Stimulated activated CD4-positive, alpha-beta T cell treated with anti-CD3 and anti-CD28 coated beads, Interleukin-2, amount 100 ng/mL, for 4 hours (primary cell): ENCODE measurements at regions not wholly inside any gene's neighbourhood (a gene's known extent, or its start where the extent isn't known, plus 50 kb on each side); places are given as distances from the start of the nearest gene placed in this dataset.
"Not testable (repeated sequence)": the region's sequence is repeated elsewhere in the genome, so short reads cannot be mapped to it uniquely, and the experiment has no call there.

ENCODE experiments used
- DNase-seq: peaks from one replicate; pipeline ENCODE4 v3.0.0-alpha.2; 2020; ENCODE audit warnings: low read depth

DNA sequence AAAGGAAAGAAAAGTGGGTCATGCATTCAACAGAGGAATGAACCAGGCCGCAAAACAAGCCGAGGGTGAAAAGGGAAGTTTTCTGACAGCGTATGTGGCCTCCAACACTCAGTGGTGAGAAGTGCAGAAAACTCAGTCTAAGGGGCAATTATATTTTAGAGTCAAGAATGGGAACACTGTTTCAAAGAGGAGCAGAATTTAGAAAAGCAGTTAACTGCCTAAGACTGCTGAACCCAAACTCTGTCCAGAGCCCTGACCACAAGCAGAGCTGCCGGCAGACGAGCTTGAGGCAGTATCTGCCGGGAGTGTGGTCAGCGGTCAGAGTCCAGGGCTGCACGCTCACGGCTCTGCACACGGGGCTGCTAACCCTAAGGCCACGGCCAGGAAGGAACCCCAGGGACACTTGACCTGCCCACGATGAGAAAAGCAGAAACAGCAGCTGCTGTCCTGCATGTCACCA, 347.0 kb upstream of the ID2 start:
- DNase-seq: no peak

DNA sequence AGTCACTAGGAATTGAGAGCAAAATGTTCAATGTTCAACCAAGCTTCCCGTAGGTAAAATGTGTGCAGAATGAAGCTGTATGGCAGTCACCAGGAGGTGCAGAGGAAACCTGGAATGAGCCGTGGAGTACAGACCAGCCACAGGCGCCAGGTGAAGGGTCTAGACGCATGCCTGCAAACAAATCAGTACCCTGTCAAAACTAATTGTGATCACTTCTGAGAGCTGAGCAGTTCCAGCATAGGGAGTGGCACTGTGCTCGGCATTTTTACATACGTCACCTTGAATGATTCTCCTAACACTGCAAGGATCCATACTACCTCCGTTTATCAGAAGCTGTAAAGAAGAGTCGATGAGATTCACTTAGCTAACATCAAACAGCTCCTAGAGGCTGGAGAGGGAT, 346.1 kb upstream of the ID2 start:
- no peak for DNase-seq

DNA sequence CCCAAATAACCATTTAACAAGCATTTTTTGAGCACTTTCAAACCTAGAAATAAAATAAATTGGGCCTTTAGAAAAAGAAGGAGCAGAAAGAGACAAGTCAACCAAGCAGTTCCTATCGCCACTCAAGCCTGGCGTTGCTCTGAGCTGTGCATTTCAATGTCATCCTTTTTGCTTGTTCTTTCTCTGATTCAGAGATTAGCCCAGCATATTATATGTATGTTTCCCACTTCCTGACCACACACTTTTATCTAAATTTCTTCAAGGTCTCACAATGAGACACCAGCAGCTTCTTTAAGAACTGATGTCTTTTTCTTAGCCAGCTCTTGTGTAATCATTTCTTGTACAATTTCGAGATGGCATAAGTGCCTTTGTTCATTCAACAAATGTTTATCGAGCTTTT, 344.5 kb upstream of the ID2 start:
- DNase-seq: no peak

DNA sequence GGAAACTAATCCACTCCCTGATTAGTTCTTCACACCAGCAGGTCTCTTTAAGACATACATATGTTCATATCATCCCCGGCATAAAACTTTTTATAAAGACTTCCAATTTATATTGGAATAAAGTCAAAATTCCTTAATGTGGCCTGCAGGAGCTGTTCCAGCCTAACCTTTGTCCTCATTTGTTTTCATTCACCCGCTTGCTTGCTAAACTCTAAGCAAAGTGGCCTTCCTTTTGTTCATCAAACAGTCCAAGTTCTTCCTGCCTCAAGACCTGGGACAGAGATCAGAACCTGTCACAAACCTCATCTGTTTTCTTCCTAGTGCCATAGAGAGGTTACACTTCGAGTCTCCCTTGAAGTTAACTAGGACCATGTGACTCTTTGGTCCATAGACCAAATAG, 339.4 kb upstream of the ID2 start:
- DNase-seq: no peak

- no peak for DNase-seq
These were observed 338.8 kb upstream of the ID2 start for GRCh38 chr2:8343031-8343430.

GRCh38 chr2:8344144-8345097, 337.4 kb upstream of the ID2 start:
- no peak for DNase-seq

GRCh38 chr2:8345200-8345599, 336.7 kb upstream of the ID2 start:
- no peak for DNase-seq

DNA sequence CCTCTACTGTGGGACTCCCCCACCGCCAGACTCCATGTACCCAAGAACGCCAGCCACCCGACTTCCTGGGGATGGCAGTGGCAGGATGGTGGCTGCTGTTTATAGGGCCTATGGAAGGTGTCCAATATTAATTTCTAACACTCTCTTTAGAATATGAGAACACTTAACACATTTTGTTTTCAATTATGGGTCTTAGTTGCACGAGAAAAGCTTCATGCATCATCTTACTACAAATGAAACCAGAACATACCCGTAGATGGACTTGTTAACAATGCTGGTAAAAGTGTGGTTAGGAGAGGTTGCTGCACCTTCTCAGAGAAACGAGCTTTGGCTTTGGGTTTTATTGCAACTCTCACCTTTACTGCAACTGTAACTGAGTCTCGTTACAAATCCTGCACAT, 335.6 kb upstream of the ID2 start:
- DNase-seq: no peak

- DNase-seq: no peak
These were observed 335.0 kb upstream of the ID2 start for GRCh38 chr2:8346706-8347430.

DNA sequence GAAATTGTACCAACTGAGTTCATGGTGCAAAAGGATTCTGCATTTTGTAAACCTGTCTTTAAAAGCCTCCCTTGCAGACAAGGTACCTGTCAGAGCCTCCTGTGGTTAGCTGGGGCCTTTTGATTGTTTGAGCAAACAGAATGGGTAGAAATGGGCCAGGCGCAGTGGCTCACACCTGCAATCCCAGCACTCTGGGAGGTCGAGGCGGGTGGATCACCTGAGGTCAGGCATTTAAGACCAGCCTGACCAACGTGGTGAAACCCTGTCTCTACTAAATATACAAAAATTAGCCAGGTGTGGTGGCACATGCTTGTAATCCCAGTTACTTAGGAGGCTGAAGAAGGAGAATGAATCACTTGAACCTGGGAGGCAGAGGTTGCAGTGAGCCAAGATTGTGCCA, 332.9 kb upstream of the ID2 start:
- not testable (repeated sequence) for DNase-seq

- no peak for DNase-seq
These were observed 329.6 kb upstream of the ID2 start for GRCh38 chr2:8352296-8352695.

DNA sequence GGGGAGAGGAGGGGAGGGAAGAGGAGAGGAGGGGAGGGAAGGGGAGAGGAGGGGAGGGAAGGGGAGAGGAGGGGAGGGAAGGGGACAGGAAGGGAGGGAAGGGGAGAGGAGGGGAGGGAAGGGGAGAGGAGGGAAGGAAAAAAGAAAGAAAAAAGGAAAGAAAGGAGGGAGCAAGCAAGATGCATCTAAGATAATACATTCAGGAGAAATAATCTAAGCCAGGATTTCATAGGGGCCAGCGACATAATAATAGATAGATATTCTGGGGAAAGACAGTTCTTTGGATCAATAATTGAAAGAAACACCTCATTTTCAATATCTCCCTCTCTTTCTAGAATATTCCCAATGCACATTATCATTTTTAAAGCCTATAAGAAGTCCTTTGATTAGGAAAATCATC, 328.9 kb upstream of the ID2 start:
- no peak for DNase-seq

DNA sequence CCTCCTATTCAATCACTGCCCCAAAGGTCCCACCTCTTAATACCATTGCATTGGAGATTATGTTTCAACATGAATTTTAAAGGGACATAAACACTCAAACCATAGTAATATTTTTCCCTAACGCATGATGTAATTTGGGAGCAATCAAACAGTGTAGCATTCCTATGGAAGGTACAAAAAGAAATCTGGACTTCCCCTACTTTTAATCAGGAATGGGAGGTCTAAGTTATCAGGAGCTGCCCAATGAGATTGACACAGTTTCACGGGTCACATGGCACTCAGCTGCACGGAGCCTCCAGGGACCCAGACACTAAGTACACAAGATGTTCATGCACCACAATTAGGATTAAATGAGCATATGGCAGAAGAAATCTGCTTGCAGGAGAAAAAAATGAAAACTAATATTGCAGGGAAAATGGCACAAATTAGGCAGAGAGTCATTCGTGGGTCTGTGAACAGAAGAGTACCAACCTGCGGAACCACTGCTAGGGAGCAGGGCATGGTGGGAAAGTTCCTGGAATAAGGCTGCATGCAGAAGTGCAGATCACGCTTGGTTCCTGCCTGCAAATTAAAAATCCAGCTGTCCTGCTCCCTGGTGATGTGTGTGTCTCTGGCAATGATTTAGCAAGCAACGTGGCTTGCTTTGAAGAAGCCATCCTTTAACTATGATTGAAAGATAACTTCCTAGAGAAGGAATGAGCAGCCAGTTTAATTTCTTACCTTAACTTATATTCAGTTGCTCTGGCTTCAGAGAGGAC, 326.6 kb upstream of the ID2 start:
- DNase-seq: no peak

DNA sequence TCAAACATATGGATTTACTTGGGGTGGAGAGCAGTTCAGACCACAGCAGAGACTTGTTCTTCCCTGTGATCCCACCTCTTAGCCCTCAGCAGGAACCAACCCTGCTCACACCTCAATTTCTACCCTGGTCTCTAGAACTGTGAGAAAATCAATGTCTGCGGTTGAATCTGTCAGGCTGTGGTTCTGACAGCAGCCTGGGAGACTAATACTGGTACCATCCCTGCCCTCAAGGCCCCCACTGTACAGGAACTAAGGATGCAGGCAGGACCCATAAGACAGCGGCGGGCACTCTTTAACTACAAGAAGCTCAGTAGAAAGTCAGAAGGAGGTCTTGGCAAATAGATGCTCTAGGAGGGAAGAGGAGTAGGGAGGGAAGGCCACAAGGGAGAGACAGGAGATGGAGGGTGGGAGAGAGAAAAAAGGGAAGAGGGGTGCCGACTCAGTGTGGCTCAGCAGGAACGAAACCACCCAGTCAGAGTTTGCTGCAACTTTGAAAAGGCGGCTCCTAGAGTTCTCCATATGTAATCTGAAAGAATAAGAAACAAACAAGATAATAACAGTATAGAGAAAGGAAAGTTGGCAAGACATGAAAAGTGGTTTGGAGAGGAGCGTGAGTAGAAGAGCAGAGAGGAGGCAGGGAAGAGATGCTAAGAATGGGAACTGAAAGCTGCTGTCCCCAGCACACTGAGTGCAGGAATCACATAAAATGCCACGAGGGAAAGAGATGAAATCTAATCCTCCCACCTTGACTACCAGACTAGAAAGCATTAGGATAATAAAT, 323.9 kb upstream of the ID2 start:
- DNase-seq: no peak

- no peak for DNase-seq
These were observed 319.9 kb upstream of the ID2 start for GRCh38 chr2:8361930-8362329.

- no peak for DNase-seq
These were observed 318.7 kb upstream of the ID2 start for GRCh38 chr2:8363161-8363560.

DNA sequence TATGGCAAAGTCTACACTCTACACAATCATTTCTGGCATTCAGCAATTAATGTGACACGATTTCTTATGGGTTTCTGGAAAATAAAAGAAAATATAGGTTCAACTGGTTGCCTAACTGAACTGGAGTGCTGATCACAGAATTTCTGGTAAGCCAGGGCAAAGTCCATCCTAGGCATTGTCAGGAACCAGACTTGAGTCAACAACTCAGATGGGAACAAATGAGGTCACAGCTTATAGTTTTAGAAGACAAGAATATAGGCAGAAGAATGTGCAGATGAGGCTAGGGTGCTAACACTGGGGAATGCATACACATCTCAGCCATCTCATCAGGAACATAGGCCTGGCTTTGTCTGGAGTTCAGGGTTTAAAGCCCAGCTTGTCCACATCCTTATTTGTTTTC, 317.2 kb upstream of the ID2 start:
- no peak for DNase-seq

DNA sequence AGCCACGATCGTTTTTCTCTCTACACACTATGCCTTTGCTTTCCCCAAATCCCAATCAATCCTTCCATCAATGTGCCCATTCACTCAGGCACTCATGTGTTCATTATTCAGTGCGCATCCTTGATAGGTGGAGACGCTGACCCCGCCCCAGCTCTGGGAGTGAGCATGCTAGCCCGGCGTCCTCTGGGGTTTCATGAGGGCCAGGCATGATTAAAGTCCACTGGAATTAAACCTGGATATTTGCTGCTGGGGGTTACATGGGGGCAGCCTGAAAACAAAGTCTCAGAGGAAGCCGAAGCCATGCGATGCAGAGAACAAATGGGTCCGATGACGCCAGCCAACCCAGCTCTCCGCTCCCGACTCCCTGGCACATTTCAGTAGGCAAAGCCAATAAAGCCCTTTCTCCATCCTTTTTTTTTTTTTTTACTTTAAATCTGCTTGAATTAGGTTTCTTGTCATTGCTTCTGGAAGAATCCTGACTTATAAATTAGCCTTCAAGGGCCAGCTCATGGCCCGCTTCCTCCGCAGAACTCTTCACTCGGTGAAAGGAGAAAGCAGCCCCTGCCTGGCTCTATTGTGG, 316.4 kb upstream of the ID2 start:
- DNase-seq: no peak

GRCh38 chr2:8367833-8368232, 314.0 kb upstream of the ID2 start:
- DNase-seq: no peak

- no peak for DNase-seq
These were observed 313.4 kb upstream of the ID2 start for GRCh38 chr2:8368463-8368862.

DNA sequence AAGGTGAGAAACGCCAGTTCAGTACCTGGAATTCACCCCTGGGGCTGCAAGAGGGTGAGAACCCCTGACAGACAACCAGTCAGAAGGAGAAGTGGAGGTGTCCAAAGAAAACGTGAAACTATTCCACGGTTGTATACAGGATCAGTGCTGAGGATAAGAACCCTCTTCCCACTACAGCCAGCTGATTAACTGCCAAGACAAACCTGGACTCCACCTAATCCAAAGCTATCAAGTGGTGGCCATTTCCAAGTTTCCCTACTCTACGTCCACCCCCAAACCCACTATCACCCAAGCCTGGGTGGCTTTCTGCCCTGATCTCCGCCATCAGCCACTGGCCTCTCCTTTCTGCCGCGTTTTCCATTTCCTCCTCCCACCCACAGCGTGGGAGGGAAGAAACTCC, 312.3 kb upstream of the ID2 start:
- no peak for DNase-seq
